Upper lobe of left lung (tissue), 4 donors: ENCODE measurements at regions not wholly inside any gene's neighbourhood (a gene's known extent, or its start where the extent isn't known, plus 50 kb on each side); places are given as distances from the start of the nearest gene placed in this dataset.

ENCODE experiments used
- EP300 ChIP-seq, 4 donors: sonication (generic); formaldehyde crosslinking; IDR thresholded peaks; one replicate each; pipeline ENCODE4 v1.5.1; 2017; ENCODE audit warnings: antibody characterized with exemption in 4 of 4, control low read depth in 2 of 4
- POLR2A ChIP-seq, 4 donors: fragments of 450-650 bp; IDR thresholded peaks; one replicate each; pipeline ENCODE4 v1.5.1; 2016 to 2017; ENCODE audit warnings: antibody characterized with exemption in 4 of 4, mild to moderate bottlenecking in 2 of 4
- POLR2AphosphoS5 ChIP-seq, 2 donors: sonication (generic); formaldehyde crosslinking; IDR thresholded peaks; one replicate each; pipeline ENCODE4 v1.5.1; 2017; ENCODE audit warnings: antibody characterized with exemption in 2 of 2
- TF ChIP-seq, protein P1 (sequence below), 6 experiments: fragments of 450-650 bp in 4 of 6; fragments of 200-600 bp in 2 of 6; sonication (generic) in 2 of 6; IDR thresholded peaks; one replicate each; pipeline ENCODE4 v1.5.1; 2016 to 2019; ENCODE audit warnings: antibody characterized with exemption in 6 of 6

DNA sequence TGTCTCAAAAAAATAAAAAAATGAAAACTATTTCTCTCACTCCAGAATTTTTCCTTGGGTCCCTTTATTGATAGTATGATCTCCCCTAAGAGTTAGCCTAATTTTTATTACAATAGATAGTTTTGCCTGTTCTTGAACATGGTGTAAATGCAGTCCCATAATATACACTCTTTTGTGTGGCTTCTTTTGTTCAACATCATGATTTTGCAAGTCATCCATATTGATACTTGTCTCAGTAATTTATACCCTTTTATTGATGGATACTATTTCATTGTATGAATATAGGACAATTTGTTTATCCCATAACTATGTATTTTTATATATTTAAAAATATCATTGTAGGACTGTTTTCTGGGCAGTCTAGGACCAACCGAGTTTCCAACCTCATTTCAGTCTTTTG, 207.0 kb downstream of the UTP18 start:
- no peak for TF ChIP-seq POLR2AphosphoS5 (IDR thresholded peaks at IDR 0.05)
- TF ChIP-seq, protein P1, sequence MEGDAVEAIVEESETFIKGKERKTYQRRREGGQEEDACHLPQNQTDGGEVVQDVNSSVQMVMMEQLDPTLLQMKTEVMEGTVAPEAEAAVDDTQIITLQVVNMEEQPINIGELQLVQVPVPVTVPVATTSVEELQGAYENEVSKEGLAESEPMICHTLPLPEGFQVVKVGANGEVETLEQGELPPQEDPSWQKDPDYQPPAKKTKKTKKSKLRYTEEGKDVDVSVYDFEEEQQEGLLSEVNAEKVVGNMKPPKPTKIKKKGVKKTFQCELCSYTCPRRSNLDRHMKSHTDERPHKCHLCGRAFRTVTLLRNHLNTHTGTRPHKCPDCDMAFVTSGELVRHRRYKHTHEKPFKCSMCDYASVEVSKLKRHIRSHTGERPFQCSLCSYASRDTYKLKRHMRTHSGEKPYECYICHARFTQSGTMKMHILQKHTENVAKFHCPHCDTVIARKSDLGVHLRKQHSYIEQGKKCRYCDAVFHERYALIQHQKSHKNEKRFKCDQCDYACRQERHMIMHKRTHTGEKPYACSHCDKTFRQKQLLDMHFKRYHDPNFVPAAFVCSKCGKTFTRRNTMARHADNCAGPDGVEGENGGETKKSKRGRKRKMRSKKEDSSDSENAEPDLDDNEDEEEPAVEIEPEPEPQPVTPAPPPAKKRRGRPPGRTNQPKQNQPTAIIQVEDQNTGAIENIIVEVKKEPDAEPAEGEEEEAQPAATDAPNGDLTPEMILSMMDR (IDR thresholded peaks at IDR 0.05), result no peak
- no peak for TF ChIP-seq POLR2A (IDR thresholded peaks at IDR 0.05)
- no peak for TF ChIP-seq EP300 (IDR thresholded peaks at IDR 0.05)
